HG02885 (cell line): ENCODE measurements at regions not wholly inside any gene's neighbourhood (a gene's known extent, or its start where the extent isn't known, plus 50 kb on each side); places are given as distances from the start of the nearest gene placed in this dataset.

Source experiments
- ATAC-seq: cut with Tn5 transposase; IDR thresholded peaks from one replicate; pipeline ENCODE4 v1.9.1; 2021; ENCODE audit warnings: mild to moderate bottlenecking; ENCODE audit not compliant: unreplicated experiment, poor library complexity

DNA sequence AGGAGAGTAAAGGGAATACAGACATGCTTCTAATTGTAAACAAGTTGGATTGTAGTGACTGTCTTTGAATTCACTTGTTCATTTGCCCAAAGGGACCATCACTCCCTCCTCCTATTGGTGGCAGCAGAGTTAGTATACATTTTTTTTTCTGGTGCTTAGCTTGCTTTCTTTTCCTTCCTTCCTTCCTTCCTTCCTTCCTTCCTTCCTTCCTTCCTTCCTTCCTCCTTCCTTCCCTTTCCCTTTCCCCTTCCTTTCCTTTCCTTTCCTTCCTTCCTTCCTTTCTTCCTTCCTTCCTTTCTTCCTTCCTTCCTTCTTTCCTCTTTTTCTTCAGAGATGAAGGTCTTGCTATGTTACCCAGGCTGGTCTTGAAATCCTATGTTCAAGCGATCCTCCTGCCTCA is 94.8 kb upstream of the ATP6AP2 start:
- no peak for ATAC-seq

DNA sequence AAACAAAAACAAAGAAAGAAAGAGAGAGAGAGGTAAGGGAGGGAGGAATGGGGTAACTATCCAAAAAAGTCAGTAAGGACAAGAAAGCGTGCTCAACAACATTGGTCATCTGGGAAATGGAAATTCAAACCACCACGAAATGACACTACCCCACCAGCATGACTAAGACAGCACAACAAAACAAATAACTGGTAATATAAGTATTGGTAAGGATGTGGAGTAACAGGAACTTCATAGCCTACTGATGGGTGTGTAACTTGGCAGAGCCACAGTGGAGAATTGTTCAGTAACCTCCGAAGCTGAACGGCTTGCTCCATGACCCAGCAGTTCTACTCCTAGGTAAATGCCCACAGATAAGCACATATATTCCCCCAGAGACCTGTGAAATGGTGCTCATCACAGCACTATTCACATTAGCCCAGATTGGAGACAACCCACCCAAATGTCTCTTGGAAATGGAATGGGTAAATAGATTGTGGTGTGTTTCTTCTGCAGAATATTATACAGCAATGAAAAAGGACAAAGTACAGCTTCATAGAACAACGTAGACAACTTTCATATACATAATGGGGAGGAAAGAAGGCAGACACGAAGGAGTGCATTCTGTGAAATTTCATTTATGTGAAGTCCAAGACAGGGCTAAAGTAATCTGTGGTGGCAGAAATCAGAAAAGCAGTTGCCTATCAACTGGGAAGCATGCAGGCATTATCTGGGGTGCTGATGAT is 95.5 kb upstream of the ATP6AP2 start:
- no peak for ATAC-seq

- no peak for ATAC-seq
These were observed 96.2 kb upstream of the ATP6AP2 start for GRCh38 chrX:40484408-40485091.

DNA sequence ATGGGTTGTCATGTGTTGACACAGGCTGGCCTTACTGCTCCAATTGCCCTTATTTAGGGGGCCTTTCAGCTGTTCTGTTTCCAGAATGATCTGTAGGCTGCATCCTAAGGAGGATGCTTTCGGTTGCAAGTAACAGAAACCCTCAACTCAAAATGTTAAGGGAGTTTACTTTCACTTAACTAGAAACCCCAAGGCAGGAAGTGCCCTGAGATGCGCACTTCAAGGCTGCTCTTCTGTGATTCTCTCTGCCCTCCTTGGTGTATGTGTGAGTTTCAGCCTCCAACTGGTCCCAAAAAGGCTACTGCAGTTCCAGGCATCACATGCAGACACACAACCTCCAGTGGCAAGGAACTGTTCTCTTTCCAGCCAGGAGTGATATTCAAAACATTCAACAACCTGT is 97.3 kb upstream of the ATP6AP2 start:
- no peak for ATAC-seq

GRCh38 chrX:40479777-40480318 is 100.9 kb upstream of the ATP6AP2 start:
- no peak for ATAC-seq

GRCh38 chrX:40478474-40479065 is 102.2 kb upstream of the ATP6AP2 start:
- ATAC-seq, result no peak

GRCh38 chrX:40476958-40477357 is 103.8 kb upstream of the ATP6AP2 start:
- no peak for ATAC-seq

DNA sequence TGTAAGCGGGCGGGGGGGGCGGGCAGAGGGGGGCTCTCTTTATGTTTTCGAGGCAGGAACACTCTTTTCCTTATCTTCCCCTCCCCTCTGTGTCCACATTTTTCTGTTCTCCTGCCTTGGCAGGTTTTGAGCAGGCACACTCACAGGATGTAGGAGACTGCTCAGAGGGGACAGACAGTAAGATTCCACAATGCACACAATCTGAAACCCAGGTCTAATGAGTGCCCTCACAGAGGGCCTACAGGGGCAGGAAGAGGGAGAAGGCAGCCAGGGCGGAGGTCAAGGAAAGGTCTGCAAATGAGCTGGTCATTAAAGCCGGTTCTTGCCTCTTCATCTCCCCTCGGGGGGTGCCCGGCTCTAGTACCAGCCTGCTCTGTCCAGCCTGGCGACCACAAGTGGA is 106.1 kb upstream of the ATP6AP2 start:
- no peak for ATAC-seq

GRCh38 chrX:40474205-40474626 is 106.6 kb upstream of the ATP6AP2 start:
- ATAC-seq, result no peak

DNA sequence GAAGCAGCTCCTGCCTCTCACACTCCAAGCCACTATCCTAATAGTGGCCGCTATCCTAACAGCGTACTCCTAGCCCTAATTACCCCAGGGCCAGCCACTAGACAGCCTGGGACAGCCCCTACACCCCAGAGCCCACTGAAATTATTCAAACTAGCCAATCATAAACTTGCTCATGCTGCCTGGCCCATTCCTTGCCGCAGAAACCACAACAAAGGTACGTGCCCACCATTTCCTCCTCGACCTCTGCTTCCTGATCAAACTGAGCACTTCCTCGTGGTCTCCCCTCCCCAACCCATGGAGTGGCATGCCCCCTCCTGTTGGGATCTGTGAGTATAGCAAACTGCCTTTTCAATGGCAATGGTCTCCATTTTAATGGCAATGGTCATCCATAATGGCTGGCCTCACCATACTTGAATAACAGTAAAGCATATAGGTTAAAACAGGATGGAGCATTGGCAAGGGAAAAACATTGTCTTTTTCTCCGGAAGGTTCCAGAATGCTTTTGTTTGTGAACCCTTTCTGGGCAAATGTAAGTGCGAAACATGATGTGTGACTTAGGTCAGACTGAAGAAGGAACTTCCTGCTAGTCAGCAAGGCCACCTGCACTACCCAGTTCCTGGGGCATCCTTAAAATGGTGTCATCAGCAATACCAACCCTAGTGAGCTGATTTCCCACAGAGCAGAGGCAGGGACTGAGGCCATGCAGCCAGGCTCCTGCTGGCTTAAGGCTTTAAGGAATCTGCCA is 107.1 kb upstream of the ATP6AP2 start:
- ATAC-seq, result no peak

DNA sequence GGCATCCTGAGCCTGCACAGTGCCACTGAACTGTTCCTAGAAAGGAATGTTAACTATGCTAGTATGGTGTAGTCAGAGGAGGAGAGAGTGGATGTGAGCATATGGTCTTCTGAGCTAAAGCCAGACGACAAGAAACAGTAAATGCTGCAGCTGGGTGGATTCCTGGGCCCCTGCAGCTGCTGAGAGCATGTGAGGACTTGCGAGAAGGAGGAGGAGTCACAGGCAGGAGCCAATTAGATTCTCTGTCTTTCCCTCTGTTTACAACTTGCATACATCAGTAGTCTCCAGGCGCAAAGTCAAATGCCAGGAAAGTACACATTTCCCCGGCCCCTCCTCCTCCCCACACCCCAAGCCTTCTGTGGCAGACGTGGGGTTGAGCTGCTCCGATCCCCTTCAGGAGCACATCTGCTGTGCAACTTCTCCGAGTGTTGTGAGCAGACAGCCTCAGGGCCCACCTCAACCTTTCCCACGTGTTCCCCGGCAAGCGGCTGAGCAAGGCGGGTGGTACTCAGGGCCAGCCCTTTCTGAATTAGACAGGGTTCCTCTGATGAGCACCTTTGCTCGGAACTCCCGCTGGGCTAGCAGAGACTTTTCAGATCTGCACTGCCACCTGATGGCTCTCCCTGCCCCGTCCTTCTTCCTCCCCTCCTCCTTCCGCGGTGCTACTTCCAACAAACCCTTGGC is 108.7 kb upstream of the ATP6AP2 start:
- ATAC-seq, result peak; percentile 62

DNA sequence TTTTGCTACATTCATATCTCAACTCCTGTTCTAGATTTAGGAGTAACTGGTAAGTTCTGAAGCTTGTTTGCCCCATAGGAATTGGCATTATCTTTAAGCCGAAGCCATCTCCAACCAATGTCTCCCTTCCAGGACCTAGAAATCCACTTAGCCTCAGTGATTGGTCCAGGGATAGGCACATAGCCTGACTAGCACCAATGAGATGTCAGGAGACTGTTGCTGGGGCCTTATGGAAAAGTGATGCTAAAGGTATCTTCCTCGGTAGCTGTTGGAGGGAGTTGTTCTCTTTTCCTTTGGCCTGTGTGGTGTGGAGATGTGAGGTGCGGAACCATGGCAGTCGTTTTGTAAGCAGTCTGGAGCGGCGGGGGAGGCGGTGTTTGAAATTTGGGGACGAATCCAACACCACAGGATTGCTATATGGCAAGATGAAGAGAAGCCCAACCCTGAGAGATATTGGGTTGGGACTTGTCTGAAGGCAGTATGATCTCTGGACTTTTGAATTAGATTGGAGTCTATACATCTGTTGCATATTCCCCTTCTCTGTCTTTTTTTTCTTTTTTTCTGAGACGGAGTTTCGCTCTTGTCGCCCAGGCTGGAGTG is 109.8 kb upstream of the ATP6AP2 start:
- ATAC-seq, result no peak

DNA sequence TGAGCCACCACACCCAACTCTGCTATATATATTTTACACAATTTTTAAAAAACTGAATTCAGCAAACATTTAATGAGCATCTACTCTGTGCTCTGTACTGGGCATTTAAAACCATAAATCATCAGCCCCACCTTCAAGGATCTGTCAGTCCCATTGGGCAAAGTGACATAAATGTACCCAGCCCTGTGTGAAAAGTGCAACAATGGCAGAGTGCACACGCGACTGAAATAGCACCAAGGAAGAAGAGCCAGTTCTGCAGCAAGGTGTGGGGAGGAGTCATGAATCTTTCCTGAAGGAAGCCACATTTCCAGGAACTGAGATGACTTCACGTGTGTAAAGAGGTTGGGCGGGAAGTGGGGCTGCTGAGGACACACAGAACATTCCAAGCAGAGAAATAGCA is 111.5 kb upstream of the ATP6AP2 start:
- ATAC-seq, result no peak

DNA sequence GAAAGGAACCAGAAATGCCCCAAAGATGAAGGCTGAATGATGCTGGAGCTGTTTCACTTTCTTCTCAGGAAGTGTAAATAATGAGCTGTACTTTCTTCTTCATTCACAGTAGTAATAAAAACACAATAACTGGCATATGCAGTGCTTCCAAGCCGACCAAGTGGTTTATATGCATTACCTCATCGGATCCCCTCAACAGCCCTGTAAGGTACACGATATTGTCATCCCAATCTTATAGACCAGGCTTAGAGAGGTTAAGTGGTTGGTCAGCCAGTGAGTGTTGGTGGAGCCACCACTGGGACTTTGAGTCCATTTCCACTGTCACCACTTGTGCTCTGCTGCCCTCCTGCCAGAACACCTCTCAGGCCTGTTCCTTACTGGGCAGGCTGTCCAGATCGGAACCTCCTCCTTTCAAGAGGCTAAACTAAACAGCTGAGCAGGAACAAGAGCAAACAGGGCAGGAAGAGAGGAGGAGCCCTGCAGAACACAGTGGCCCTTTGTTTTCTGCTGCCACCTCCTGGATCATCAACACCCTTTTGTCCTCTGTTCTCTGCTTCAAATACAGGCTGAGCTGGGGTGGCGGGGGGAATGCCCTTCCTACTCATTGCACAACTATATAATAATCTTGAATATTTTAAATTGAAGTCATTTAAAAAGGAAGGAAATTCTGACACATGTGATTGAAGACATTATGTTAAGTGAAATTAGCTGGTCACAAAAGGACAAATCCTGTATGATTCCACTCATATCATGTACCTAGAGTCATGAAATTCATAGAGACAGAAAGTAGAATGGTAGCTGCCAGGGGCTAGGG is 112.5 kb upstream of the ATP6AP2 start:
- ATAC-seq, result peak; percentile 62

DNA sequence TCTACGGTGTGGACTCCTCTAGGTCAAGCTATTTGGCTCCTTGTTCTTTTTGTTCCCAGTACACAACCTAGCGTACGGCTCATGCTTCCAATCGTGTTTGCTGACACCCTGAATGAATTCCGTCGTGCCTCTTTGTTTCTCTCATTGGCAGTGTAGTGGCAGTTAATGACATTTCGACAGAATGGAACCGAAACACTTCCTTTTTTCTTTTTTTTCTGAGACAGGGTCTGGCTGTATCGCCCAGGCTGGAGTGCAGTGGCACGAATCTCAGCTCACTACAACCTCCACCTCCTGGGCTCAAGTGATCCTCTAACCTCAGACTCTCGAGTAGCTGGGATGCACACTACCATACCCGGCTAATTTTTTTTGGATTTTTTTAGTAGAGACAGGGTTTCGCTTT is 113.3 kb upstream of the ATP6AP2 start:
- ATAC-seq, result no peak

DNA sequence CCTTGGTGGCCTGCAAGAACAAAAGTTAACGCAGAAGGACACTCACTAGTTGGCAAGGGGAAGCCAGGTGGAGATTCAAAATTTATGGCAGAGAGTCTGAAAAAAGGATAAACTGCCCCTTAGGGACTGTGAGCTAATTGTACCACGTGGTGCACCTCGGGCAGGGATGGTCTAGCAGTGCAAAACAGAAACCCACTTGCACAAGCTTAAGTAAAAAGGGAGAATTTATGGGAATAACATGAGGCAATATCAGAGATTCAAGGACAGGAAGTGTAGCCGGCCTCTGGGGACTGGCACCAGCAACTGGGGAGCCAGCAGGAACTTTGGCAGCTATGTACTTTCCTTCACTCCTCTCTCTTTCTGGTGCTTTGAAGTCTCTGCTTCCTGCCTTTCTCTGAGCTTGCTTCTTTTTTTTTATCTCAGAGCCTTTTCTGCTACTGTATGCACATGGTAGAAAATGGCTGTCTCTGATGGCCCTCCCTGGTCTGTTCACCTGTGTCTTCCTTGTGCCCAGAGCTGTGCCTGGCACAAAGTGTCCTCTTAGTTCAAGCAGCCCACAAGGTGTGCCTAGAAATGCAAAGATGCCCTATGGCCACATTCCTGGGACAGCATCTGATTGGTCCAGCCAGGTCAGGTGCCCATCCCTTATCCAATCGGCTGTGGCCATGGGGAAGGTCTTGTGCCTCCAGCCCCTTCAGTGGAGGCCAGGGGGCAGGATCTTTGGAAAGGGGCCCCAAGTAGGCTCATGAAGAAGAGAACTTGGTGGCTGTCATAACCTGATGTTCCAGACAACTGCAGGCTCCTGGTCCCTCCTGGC is 114.8 kb upstream of the ATP6AP2 start:
- no peak for ATAC-seq

DNA sequence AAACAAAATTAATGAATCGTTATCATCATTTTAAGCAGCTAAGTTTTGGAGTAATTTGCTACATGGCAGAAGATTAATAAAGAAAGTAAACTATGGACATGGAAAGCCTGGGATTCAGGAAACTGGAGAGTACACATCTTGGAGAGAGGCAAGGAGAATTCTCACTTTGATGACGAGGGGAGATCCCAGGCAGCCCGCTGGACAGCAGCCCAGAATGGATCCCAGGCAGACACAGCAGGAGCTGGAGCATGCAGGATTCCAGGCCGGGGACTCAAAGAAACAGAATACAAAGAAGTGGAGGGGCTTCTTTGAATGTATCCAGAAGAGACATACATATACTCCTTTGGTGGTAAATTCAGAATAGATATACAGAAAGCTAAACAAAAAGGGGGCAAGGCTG is 118.0 kb upstream of the ATP6AP2 start:
- no peak for ATAC-seq

DNA sequence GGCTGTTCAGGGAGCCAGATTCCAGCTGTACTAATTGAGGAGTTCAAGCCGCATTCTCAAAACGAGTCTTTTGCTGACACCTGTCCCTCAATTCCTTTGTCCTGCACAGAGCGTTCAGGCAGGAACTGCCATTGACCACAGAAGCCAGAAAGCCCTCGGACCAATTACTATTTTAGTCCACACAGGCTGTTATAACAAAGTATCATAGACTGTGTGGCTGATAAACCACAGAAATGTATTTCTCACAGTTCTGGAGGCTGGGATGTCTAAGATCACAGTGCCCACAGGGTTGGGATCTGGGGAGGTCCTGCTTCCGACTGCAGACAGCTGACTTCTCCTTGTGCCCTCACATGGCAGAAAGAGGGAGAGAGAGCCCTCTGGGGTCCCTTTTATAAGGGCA is 119.8 kb upstream of the ATP6AP2 start:
- ATAC-seq, result no peak
